ENCODE measurements at regions not wholly inside any gene's neighbourhood (a gene's known extent, or its start where the extent isn't known, plus 50 kb on each side); places are given as distances from the start of the nearest gene placed in this dataset.

DNA sequence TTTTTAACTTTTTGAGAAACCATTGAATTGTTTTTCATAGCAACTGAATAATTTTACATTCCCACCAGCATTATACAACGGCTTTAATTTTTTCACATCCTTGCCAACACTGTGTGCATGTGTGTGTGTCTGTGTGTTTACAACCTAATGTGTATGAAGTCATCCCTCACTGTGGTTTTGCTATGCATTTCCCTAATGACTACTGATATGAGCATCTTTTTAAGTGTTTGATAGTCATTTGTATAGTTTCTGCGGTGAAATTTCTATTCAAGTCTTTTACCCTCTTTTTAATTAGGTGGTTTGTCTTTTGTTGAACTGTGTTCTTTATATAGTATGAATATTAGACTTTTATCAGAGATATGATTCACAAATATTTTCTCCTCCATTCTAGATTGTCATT is 263.1 kb upstream of the COX7C start:
- H3K4me3 ChIP-seq = no peak overlapping the region
- intact Hi-C loops (cut with DNase I; ENCODE audit: low total_unique reads) = no loop called here
- H3K4me1 ChIP-seq = no peaks in the 10 kb centered on the region
- H3K27me3 ChIP-seq = no peaks in the 10 kb centered on the region
- H3K9me3 ChIP-seq = no peaks in the 10 kb centered on the region
- TF ChIP-seq POLR2A (IDR thresholded peaks at IDR 0.05) = no peak
- no peak for TF ChIP-seq POLR2AphosphoS5 (IDR thresholded peaks at IDR 0.05)
- TF ChIP-seq, protein P1, sequence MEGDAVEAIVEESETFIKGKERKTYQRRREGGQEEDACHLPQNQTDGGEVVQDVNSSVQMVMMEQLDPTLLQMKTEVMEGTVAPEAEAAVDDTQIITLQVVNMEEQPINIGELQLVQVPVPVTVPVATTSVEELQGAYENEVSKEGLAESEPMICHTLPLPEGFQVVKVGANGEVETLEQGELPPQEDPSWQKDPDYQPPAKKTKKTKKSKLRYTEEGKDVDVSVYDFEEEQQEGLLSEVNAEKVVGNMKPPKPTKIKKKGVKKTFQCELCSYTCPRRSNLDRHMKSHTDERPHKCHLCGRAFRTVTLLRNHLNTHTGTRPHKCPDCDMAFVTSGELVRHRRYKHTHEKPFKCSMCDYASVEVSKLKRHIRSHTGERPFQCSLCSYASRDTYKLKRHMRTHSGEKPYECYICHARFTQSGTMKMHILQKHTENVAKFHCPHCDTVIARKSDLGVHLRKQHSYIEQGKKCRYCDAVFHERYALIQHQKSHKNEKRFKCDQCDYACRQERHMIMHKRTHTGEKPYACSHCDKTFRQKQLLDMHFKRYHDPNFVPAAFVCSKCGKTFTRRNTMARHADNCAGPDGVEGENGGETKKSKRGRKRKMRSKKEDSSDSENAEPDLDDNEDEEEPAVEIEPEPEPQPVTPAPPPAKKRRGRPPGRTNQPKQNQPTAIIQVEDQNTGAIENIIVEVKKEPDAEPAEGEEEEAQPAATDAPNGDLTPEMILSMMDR (IDR thresholded peaks at IDR 0.05) = no peak
- DNase-seq (ENCODE audit: low spot score in 2 of 2) = no peak
- H3K36me3 ChIP-seq = no peaks in the 10 kb centered on the region
- no peak overlapping the region for H3K27ac ChIP-seq

DNA sequence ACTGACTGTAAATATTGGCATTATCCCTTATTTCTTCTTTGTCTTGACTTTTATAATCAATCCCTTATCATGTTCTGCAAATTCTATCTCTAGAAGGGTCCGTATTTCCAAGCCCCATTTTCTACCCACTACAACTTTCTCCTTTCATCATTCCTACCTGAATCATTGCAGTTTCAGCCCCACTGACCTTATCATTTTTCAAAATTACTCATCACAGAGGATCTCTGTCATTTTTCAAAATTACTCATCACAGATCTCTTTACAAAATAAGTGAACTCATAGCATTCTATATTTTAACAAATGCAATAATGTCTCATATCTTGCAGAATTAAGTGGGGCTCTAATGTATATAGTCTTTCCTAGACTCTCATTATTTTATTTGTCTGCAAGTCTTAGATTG is 256.9 kb upstream of the COX7C start:
- H3K27ac ChIP-seq = no peak overlapping the region
- H3K4me1 ChIP-seq = no peaks in the 10 kb centered on the region
- H3K9me3 ChIP-seq = no peaks in the 10 kb centered on the region
- no peak for DNase-seq (ENCODE audit: low spot score in 2 of 2)
- TF ChIP-seq POLR2A (IDR thresholded peaks at IDR 0.05) = no peak
- TF ChIP-seq, protein P1 (IDR thresholded peaks at IDR 0.05) = no peak
- TF ChIP-seq POLR2AphosphoS5 (IDR thresholded peaks at IDR 0.05) = no peak
- intact Hi-C loops (cut with DNase I; ENCODE audit: low total_unique reads) = no loop called here
- no peaks in the 10 kb centered on the region for H3K27me3 ChIP-seq
- no peak overlapping the region for H3K4me3 ChIP-seq
- no peaks in the 10 kb centered on the region for H3K36me3 ChIP-seq

DNA sequence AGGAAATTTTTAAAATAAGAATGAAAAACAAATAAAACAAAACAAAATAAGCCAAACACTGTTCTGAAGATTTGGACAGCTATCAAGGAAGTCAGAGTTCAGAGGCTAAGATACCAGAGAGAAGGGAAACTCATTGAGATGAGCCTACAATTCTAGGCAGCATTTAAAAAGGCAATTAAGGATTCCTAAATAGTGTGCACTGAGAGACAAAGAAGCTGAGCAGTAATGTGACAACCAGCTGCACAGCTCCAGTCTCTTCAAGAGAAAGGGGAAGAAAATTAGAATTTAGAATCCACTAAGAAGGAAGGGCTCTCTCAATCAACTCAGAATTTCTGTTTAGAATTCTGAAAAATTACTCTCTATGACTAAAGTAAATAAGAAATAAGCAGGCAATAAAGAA is 246.7 kb upstream of the COX7C start:
- Histone ChIP-seq H3K4me3 (no peak overlapping the region), H3K9me3 (no peaks in the 10 kb centered on the region), H3K27me3 (no peaks in the 10 kb centered on the region), H3K36me3 (no peaks in the 10 kb centered on the region), H3K27ac (no peak overlapping the region), H3K4me1 (no peaks in the 10 kb centered on the region)
- intact Hi-C loops (cut with DNase I; ENCODE audit: low total_unique reads) = no loop called here
- no peak for TF ChIP-seq POLR2AphosphoS5 (IDR thresholded peaks at IDR 0.05)
- no peak for TF ChIP-seq POLR2A (IDR thresholded peaks at IDR 0.05)
- TF ChIP-seq, protein P1 (IDR thresholded peaks at IDR 0.05) = no peak
- DNase-seq (ENCODE audit: low spot score in 2 of 2) = no peak

DNA sequence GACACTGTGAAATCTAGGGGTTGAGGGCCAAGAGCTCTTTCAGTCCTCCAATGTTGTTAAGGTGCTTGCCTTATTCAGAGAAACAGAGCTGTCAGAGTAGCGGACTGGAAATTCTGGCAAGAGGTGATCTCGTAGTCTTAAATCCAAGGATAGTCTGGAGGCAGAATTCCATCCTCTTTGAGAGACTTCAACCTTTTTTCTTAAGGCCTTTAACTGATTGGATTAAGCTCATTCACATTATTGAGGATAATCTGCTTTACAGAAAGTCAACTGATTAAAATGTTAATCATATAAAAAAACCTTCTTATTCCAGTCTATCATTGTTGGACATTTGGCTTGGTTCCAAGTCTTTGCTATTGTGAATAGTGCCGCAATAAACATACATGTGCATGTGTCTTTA is 243.1 kb upstream of the COX7C start:
- H3K4me3 ChIP-seq = no peak overlapping the region

DNA sequence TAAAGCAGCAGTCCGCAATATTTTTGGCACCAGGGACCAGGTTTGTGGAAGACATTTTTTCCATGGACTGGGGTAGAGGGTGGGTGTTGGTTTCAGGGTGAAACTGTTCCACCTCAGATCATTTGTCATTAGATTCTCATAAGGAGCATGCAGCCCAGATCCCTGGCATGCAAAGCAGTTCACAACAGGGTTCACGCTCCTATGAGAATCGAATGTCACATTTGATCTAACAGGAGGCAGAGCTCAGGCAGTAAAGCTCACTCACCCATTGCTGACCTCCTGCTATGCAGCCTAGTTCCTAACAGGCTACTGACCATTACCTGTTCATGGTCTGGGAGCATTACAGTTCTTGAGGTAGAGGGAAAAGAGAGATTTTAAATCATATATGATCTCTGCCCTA is 241.5 kb upstream of the COX7C start:
- Histone ChIP-seq H3K9me3 (no peaks in the 10 kb centered on the region), H3K4me1 (no peaks in the 10 kb centered on the region), H3K4me3 (no peak overlapping the region), H3K27ac (no peak overlapping the region), H3K36me3 (no peaks in the 10 kb centered on the region), H3K27me3 (no peaks in the 10 kb centered on the region)
- no peak for DNase-seq (ENCODE audit: low spot score in 2 of 2)
- intact Hi-C loops (cut with DNase I; ENCODE audit: low total_unique reads) = no loop called here
- TF ChIP-seq POLR2AphosphoS5 (IDR thresholded peaks at IDR 0.05) (no peak), POLR2A (IDR thresholded peaks at IDR 0.05) (no peak)
- TF ChIP-seq, protein P1 (IDR thresholded peaks at IDR 0.05) = no peak

More for the DNA sequence above, 243.1 kb upstream of the COX7C start:
- H3K4me1 ChIP-seq = no peaks in the 10 kb centered on the region
- TF ChIP-seq, protein P1 (IDR thresholded peaks at IDR 0.05) = no peak
- no peak for TF ChIP-seq POLR2A (IDR thresholded peaks at IDR 0.05)
- H3K36me3 ChIP-seq = no peaks in the 10 kb centered on the region
- H3K27ac ChIP-seq = no peak overlapping the region
- no peak for DNase-seq (ENCODE audit: low spot score in 2 of 2)
- no peaks in the 10 kb centered on the region for H3K9me3 ChIP-seq
- no peaks in the 10 kb centered on the region for H3K27me3 ChIP-seq
- intact Hi-C loops (cut with DNase I; ENCODE audit: low total_unique reads) = no loop called here
